ENCODE measurements at regions not wholly inside any gene's neighbourhood (a gene's known extent, or its start where the extent isn't known, plus 50 kb on each side); places are given as distances from the start of the nearest gene placed in this dataset.

GRCh38 chr4:24192018-24192641 is 302.3 kb upstream of the PPARGC1A start:
- TF ChIP-seq CTCF (IDR thresholded peaks at IDR 0.05; ENCODE audit: extremely low read depth, insufficient read depth, missing control alignments), result no peak
- in situ Hi-C loops (cut with MboI; ENCODE audit: low pct_unique_long_range_greater_than_20kb, low sequenced_read_pairs, unreplicated experiment), result no loop called here
- no peak for DNase-seq (ENCODE audit: low spot score)

GRCh38 chr4:24190761-24191695 is 301.2 kb upstream of the PPARGC1A start:
- no peak for TF ChIP-seq CTCF (IDR thresholded peaks at IDR 0.05; ENCODE audit: extremely low read depth, insufficient read depth, missing control alignments)
- DNase-seq (ENCODE audit: low spot score), result no peak
- in situ Hi-C loops (cut with MboI; ENCODE audit: low pct_unique_long_range_greater_than_20kb, low sequenced_read_pairs, unreplicated experiment), result no loop called here

- no peak for DNase-seq (ENCODE audit: low spot score)
- no peak for TF ChIP-seq CTCF (IDR thresholded peaks at IDR 0.05; ENCODE audit: extremely low read depth, insufficient read depth, missing control alignments)
- in situ Hi-C loops (cut with MboI; ENCODE audit: low pct_unique_long_range_greater_than_20kb, low sequenced_read_pairs, unreplicated experiment), result no loop called here
Measured at GRCh38 chr4:24188459-24188858, 298.6 kb upstream of the PPARGC1A start.

GRCh38 chr4:24186466-24186865 is 296.6 kb upstream of the PPARGC1A start:
- no peak for TF ChIP-seq CTCF (IDR thresholded peaks at IDR 0.05; ENCODE audit: extremely low read depth, insufficient read depth, missing control alignments)
- in situ Hi-C loops (cut with MboI; ENCODE audit: low pct_unique_long_range_greater_than_20kb, low sequenced_read_pairs, unreplicated experiment), result no loop called here

GRCh38 chr4:24181005-24181404 is 291.2 kb upstream of the PPARGC1A start:
- TF ChIP-seq CTCF (IDR thresholded peaks at IDR 0.05; ENCODE audit: extremely low read depth, insufficient read depth, missing control alignments), result no peak
- DNase-seq (ENCODE audit: low spot score), result no peak
- in situ Hi-C loops (cut with MboI; ENCODE audit: low pct_unique_long_range_greater_than_20kb, low sequenced_read_pairs, unreplicated experiment), result no loop called here

More at GRCh38 chr4:24186466-24186865, 296.6 kb upstream of the PPARGC1A start:
- DNase-seq (ENCODE audit: low spot score), result no peak

GRCh38 chr4:24180586-24180985 is 290.7 kb upstream of the PPARGC1A start:
- TF ChIP-seq CTCF (IDR thresholded peaks at IDR 0.05; ENCODE audit: extremely low read depth, insufficient read depth, missing control alignments), result no peak
- no peak for DNase-seq (ENCODE audit: low spot score)
- in situ Hi-C loops (cut with MboI; ENCODE audit: low pct_unique_long_range_greater_than_20kb, low sequenced_read_pairs, unreplicated experiment), result no loop called here
